LNCaP clone FGC (cell line): ENCODE measurements at regions not wholly inside any gene's neighbourhood (a gene's known extent, or its start where the extent isn't known, plus 50 kb on each side); places are given as distances from the start of the nearest gene placed in this dataset.

Source experiments
- DNase-seq: peaks from one replicate; pipeline ENCODE4 v3.0.0-alpha.2; 2011; ENCODE audit warnings: low read depth
- H3K4me3 ChIP-seq: 2 replicates; pipeline ENCODE4 v1.5.1; 2011; ENCODE audit warnings: mild to moderate bottlenecking, low read depth, low read length, control low read depth
- CTCF ChIP-seq: IDR thresholded peaks from 2 replicates; pipeline ENCODE4 v1.5.1; 2012; ENCODE audit warnings: mild to moderate bottlenecking; ENCODE audit not compliant: control insufficient read depth, insufficient read depth; ENCODE audit errors: extremely low read depth

- no peak for TF ChIP-seq CTCF
- no peak overlapping the region for H3K4me3 ChIP-seq
- no peak for DNase-seq
Observed at GRCh38 chr1:55480029-55480795, 265.0 kb upstream of the USP24 start.

GRCh38 chr1:55478742-55479141 is 263.6 kb upstream of the USP24 start:
- TF ChIP-seq CTCF = peak; percentile 32

GRCh38 chr1:55477953-55478352 is 262.8 kb upstream of the USP24 start:
- DNase-seq = no peak
- TF ChIP-seq CTCF = no peak
- H3K4me3 ChIP-seq = no peak overlapping the region

More at GRCh38 chr1:55478742-55479141, 263.6 kb upstream of the USP24 start:
- H3K4me3 ChIP-seq = no peak overlapping the region
- peak; percentile 63 for DNase-seq

- DNase-seq = no peak
- TF ChIP-seq CTCF = no peak
- no peak overlapping the region for H3K4me3 ChIP-seq
Observed at GRCh38 chr1:55476445-55477015, 261.4 kb upstream of the USP24 start.

- H3K4me3 ChIP-seq = no peak overlapping the region
- DNase-seq = no peak
- no peak for TF ChIP-seq CTCF
Observed at GRCh38 chr1:55474168-55474786, 259.1 kb upstream of the USP24 start.

- no peak overlapping the region for H3K4me3 ChIP-seq
- no peak for DNase-seq
- TF ChIP-seq CTCF = no peak
Observed at GRCh38 chr1:55473661-55474060, 258.5 kb upstream of the USP24 start.

- peak; percentile 36 for DNase-seq
- H3K4me3 ChIP-seq = no peak overlapping the region
- no peak for TF ChIP-seq CTCF
Observed at GRCh38 chr1:55472784-55473183, 257.6 kb upstream of the USP24 start.
